Peyer's patch (tissue), 4 donors: ENCODE measurements at regions not wholly inside any gene's neighbourhood (a gene's known extent, or its start where the extent isn't known, plus 50 kb on each side); places are given as distances from the start of the nearest gene placed in this dataset.

ENCODE experiments used
- CTCF ChIP-seq, 6 experiments: fragments of 450-650 bp in 4 of 6; fragments of 200-600 bp in 2 of 6; sonication (generic) in 1 of 6; IDR thresholded peaks; one replicate each; pipeline ENCODE4 v1.5.1; 2017 to 2019; ENCODE audit warnings: antibody characterized with exemption in 6 of 6, mild to moderate bottlenecking in 3 of 6, moderate library complexity in 1 of 6
- POLR2A ChIP-seq, 2 donors: fragments of 450-650 bp; IDR thresholded peaks; one replicate each; pipeline ENCODE4 v1.5.1; 2017; ENCODE audit warnings: antibody characterized with exemption in 2 of 2, mild to moderate bottlenecking in 2 of 2, moderate library complexity in 2 of 2

- TF ChIP-seq CTCF (IDR thresholded peaks at IDR 0.05), result no peak
- no peak for TF ChIP-seq POLR2A (IDR thresholded peaks at IDR 0.05)
Observed at GRCh38 chr9:87237336-87237735, 260.3 kb upstream of the DAPK1 start.
